Esophagus squamous epithelium (tissue), 4 donors: ENCODE measurements at regions not wholly inside any gene's neighbourhood (a gene's known extent, or its start where the extent isn't known, plus 50 kb on each side); places are given as distances from the start of the nearest gene placed in this dataset.

Experiments used
- POLR2A ChIP-seq, 4 donors: fragments of 450-650 bp; IDR thresholded peaks; one replicate each; pipeline ENCODE4 v1.6.1; 2017; ENCODE audit warnings: antibody characterized with exemption in 4 of 4, mild to moderate bottlenecking in 4 of 4, moderate library complexity in 3 of 4
- TF ChIP-seq, protein P1 (sequence below), 6 experiments: fragments of 450-650 bp in 4 of 6; fragments of 200-600 bp in 2 of 6; sonication (generic) in 2 of 6; IDR thresholded peaks; one replicate each; pipeline ENCODE4 v1.5.1; 2016 to 2019; ENCODE audit warnings: antibody characterized with exemption in 6 of 6, mild to moderate bottlenecking in 4 of 6, moderate library complexity in 4 of 6

DNA sequence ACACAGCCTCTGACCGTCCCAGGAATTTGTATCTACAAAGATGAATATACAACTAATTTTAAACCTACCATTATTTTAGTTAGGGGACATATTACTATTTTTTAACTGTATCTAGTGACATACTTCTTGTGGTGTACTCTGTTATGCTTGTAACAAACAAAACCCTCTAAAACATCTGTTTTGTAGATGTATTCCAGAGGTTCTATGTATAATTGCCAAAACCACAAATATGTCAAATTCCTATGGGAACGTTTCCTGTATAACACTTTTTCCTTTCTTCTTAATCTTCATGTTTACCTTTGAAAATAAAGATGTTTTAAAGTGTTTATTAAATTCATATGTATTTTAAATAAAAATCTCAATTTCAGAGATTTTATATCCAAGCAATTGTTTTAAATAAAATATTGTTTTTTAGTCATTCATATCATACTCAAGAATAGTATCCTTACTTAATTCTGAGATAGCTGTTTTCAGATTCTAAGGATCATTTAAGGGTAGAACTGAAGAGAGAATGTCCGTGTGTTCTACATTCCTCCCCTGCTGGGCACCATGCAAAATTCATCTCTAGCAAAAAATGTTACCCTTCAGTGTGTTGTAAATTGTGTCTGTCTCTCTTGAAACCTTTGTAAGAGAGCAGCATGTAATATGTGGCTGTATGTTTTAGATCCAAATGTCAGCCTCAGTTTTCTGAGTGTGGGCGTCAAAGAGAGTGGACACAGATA is 1327.7 kb downstream of the EFNB2 start:
- TF ChIP-seq, protein P1, sequence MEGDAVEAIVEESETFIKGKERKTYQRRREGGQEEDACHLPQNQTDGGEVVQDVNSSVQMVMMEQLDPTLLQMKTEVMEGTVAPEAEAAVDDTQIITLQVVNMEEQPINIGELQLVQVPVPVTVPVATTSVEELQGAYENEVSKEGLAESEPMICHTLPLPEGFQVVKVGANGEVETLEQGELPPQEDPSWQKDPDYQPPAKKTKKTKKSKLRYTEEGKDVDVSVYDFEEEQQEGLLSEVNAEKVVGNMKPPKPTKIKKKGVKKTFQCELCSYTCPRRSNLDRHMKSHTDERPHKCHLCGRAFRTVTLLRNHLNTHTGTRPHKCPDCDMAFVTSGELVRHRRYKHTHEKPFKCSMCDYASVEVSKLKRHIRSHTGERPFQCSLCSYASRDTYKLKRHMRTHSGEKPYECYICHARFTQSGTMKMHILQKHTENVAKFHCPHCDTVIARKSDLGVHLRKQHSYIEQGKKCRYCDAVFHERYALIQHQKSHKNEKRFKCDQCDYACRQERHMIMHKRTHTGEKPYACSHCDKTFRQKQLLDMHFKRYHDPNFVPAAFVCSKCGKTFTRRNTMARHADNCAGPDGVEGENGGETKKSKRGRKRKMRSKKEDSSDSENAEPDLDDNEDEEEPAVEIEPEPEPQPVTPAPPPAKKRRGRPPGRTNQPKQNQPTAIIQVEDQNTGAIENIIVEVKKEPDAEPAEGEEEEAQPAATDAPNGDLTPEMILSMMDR (IDR thresholded peaks at IDR 0.05), result no peak
- no peak for TF ChIP-seq POLR2A (IDR thresholded peaks at IDR 0.05)
